SH-SY5Y (cell line): ENCODE measurements at regions not wholly inside any gene's neighbourhood (a gene's known extent, or its start where the extent isn't known, plus 50 kb on each side); places are given as distances from the start of the nearest gene placed in this dataset.

Source experiments
- GATA2 ChIP-seq: IDR thresholded peaks from 2 replicates; pipeline ENCODE4 v1.6.1; 2011; ENCODE audit warnings: mild to moderate bottlenecking, low read depth, low read length
- GATA3 ChIP-seq: IDR thresholded peaks from 2 replicates; pipeline ENCODE4 v1.6.1; 2011; ENCODE audit warnings: low read depth, mild to moderate bottlenecking, low read length, moderate library complexity

DNA sequence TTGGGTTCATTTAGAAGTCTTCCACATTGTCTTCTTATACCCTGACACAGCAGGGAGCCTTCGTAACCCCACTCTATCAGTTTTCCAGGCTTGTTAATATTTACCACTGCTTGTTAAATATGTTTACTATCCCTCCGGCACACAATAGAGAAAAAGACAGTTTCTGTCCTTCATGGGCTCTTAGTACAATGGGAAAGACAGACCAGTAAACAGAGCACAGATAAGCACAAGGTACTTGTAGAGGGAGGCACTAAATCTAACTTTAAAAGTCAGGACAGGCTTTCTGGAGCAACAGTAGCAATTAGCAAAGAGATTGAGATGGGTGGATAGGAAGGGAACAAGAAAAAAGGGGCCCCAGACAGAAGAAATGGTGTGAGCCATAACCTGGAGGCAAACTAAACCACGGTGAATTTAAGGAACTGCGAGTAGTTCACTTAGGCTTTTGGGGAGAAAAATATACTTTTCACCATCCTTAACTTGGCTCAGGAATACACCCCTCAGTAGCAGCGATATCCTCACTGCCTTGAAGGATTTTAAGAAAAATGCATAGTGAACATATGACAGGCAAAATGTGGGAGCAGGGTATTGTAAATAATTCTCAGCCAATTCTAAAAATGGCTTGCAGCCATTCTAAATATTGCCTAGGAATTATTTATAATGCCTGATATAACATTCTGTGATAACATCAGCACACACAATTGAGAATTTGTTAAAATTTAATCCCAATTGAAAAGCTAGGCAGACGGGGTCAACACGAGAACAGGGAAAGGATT is 383.7 kb downstream of the CDH2 start:
- no peak for TF ChIP-seq GATA2
- TF ChIP-seq GATA3 = no peak
